A673 (cell line): ENCODE measurements at regions not wholly inside any gene's neighbourhood (a gene's known extent, or its start where the extent isn't known, plus 50 kb on each side); places are given as distances from the start of the nearest gene placed in this dataset.

ENCODE experiments used
- CTCF ChIP-seq: fragments of 300-800, 200-600 bp; sonication (generic); conservative IDR thresholded peaks from 2 replicates; pipeline ENCODE4 v1.5.1; 2017; ENCODE audit warnings: low read depth, mild to moderate bottlenecking, antibody characterized with exemption, low read length, moderate library complexity, mixed read lengths
- EZH2 ChIP-seq: fragments of 200-600 bp; sonication (generic); IDR thresholded peaks from 2 replicates; pipeline ENCODE4 v1.6.1; 2017; ENCODE audit warnings: borderline replicate concordance, low read depth, mild to moderate bottlenecking, mixed read lengths, antibody characterized with exemption, low read length; ENCODE audit not compliant: poor library complexity, severe bottlenecking

GRCh38 chr21:38955495-38955894 is 149.8 kb downstream of the ETS2 start:
- TF ChIP-seq CTCF (no peak), EZH2 (no peak)
